ENCODE measurements at regions not wholly inside any gene's neighbourhood (a gene's known extent, or its start where the extent isn't known, plus 50 kb on each side); places are given as distances from the start of the nearest gene placed in this dataset.

DNA sequence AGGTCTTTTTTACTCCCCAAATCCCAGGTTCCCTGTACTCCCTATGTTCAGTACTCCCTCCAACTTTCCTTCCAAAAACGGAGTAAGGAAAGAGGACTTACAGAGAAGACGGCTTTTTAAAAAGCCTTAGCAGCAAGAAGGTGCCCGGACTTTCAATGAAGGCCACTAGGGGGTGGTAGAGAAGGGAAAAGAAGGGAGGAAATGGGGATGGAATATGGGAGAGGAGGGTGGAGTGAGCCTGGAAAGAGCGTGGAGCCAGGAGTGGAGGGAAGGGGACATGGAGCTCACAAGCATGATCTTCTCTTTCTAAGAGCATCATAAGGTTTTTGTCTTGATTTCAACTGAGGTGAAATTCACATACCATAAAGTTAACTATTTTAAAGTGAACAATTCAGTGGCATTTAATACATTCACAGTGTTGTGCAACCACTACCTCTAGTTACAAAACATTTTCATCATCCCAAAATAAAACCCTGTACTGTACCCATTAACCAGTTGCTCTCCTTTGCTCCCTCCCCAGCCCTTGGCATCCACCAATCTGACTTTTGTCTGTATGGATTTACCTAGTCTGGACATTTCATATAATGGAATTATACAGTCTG lies 129.9 kb downstream of the ZNF281 start (continued):
- no peak for TF ChIP-seq ZNF142 (CRISPR knock-in tag; IDR thresholded peaks at IDR 0.05)
- TF ChIP-seq ZBTB33 (CRISPR knock-in tag; IDR thresholded peaks at IDR 0.05), result no peak
- no peak for TF ChIP-seq ZNF124 (CRISPR knock-in tag; IDR thresholded peaks at IDR 0.05)
- no peak for TF ChIP-seq GPN1 (CRISPR knock-in tag; IDR thresholded peaks at IDR 0.05; ENCODE audit: borderline replicate concordance)
- TF ChIP-seq CREB1 (IDR thresholded peaks at IDR 0.05), result no peak
- 0 out of 2 replicates have a peak, but pooled peaks have one; percentile 15 for TF ChIP-seq CREB1 (CRISPR knock-in tag; IDR thresholded peaks at IDR 0.05)
- TF ChIP-seq CTCF (CRISPR knock-in tag; IDR thresholded peaks at IDR 0.05), result peak; percentile 85
- no peak for TF ChIP-seq SOX6 (IDR thresholded peaks at IDR 0.05)
- TF ChIP-seq SOX6 (CRISPR knock-in tag; IDR thresholded peaks at IDR 0.05), result 0 out of 2 replicates have a peak, but pooled peaks have one; percentile 24
- TF ChIP-seq U2AF1 (optimal IDR thresholded peaks at IDR 0.05; ENCODE audit: low read depth, low read length), result no peak
- TF ChIP-seq ZNF333 (CRISPR knock-in tag; IDR thresholded peaks at IDR 0.05; ENCODE audit: borderline replicate concordance), result no peak
- TF ChIP-seq ZNF614 (CRISPR knock-in tag; IDR thresholded peaks at IDR 0.05; ENCODE audit: borderline replicate concordance), result no peak
- TF ChIP-seq SP140L (CRISPR knock-in tag; IDR thresholded peaks at IDR 0.05; ENCODE audit: borderline replicate concordance), result no peak

Data from HepG2 (cell line).